Activated naive CD4-positive, alpha-beta T cell treated with anti-CD3 and anti-CD28 coated beads, Interleukin-2, amount 50 U/mL, for 24 hours (primary cell): ENCODE measurements at regions not wholly inside any gene's neighbourhood (a gene's known extent, or its start where the extent isn't known, plus 50 kb on each side); places are given as distances from the start of the nearest gene placed in this dataset.
"Not testable (repeated sequence)": the region's sequence is repeated elsewhere in the genome, so short reads cannot be mapped to it uniquely, and the experiment has no call there.

Experiments used
- H3K27ac Mint-ChIP-seq: one replicate; pipeline ENCODE4 v1.8.0; 2021; ENCODE audit warnings: mild to moderate bottlenecking, mixed read lengths
- H3K27me3 Mint-ChIP-seq: one replicate; pipeline ENCODE4 v1.8.0; 2021; ENCODE audit warnings: mixed read lengths
- H3K36me3 Mint-ChIP-seq: one replicate; pipeline ENCODE4 v1.8.0; 2021; ENCODE audit warnings: mixed read lengths
- H3K4me1 Mint-ChIP-seq: one replicate; pipeline ENCODE4 v1.8.0; 2021; ENCODE audit warnings: mixed read lengths
- H3K4me3 Mint-ChIP-seq: one replicate; pipeline ENCODE4 v1.8.0; 2021; ENCODE audit warnings: mild to moderate bottlenecking, mixed read lengths
- H3K9me3 Mint-ChIP-seq: one replicate; pipeline ENCODE4 v1.8.0; 2021; ENCODE audit warnings: mixed read lengths

DNA sequence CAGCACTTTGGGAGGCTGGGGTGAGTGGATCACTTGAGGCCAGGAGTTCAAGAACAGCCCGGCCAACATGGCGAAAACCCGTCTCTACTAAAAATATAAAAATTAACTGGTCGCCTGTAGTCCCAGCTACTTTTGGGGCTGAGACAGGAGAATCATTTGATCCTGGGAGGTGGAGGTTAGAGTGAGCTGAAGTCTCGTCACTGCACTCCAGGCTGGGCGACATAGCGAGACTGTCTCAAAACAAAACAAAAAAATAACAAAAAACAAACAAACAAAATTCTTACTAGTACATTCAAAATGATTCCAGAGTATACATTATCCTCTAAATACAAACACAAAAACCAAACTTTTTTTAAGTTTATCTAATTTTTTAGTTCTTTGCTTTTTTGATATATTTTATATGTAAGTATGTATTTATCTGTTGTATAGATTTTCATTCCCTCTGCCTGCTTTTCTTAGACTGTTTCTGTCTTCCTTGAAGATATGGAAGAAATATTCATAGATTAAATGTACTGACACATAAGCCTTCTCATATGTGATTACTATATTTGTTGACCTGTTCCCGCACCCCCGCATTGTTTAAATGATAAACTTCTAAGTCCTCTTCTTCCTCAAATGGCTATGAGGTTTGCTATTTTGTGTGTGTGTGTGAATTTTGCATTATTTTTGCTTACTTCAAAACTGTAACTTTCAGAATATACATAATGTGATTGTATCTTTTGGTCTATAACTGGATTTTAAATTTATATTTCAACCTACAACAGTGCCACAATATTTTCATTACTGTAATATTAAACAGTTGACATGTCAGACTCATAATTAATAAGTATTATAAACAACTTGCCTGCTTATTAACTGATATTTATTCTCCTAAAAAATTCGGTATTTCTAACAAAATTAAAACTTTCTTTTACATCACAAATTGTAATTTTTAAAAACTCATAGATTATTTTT is 1674.1 kb upstream of the B3GALT2 start:
- Mint-ChIP-seq H3K36me3 (no peaks in the 10 kb centered on the region), H3K9me3 (peaks cover 9% of the 10 kb centered on the region), H3K4me3 (no peak overlapping the region), H3K27ac (no peak overlapping the region), H3K27me3 (no peaks in the 10 kb centered on the region), H3K4me1 (no peaks in the 10 kb centered on the region)

DNA sequence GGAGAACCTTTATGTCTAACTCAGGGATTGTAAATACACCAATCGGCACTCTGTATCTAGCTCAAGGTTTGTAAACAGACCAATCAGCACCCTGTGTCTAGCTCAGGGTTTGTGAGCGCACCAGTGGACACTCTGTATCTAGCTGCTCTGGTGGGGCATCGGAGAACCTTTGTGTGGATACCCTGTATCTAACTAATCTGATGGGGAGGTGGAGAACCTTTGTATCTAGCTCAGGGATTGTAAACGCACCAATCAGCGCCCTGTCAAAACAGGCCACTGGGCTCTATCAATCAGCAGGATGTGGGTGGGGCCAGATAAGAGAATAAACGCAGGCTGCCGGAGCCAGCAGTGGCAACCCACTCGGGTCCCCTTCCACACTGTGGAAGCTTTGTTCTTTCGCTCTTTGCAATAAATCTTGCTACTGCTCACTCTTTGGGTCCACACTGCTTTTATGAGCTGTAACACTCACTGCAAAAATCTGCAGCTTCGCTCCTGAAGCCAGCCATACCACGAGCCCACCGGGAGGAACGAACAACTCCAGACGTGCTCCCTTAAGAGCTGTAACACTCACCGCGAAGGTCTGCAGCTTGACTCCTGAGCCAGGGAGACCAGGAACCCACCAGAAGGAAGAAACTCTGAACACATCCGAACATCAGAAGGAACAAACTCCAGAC is 1673.2 kb upstream of the B3GALT2 start:
- not testable (repeated sequence) for H3K4me1 Mint-ChIP-seq, H3K4me3 Mint-ChIP-seq, H3K36me3 Mint-ChIP-seq, H3K9me3 Mint-ChIP-seq, H3K27ac Mint-ChIP-seq, H3K27me3 Mint-ChIP-seq

DNA sequence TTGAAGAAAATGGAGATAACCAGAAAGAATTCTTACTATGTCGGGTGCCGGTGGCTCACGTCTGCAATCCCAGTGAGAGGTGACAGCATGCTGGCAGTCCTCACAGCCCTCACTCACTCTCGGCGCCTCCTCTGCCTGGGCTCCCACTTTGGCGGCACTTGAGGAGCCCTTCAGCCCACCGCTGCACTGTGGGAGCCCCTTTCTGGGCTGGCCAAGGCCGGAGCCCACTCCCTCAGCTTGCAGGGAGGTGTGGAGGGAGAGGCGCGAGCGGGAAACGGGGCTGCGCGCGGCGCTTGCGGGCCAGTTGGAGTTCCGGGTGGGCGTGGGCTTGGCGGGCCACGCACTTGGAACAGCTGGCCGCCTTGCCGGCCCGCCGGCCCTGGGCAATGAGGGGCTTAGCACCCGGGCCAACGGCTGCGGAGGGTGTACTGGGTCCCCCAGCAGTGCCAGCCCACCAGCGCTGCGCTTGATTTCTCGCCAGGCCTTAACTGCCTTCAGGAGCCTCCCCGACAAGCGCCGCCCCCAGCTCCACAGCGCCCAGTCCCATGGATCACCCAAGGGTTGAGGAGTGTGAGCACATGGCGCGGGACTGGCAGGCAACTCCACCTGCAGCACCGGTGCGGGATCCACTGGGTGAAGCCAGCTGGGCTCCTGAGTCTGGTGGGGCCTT is 1672.5 kb upstream of the B3GALT2 start:
- H3K4me3 Mint-ChIP-seq, H3K36me3 Mint-ChIP-seq, H3K27ac Mint-ChIP-seq, H3K27me3 Mint-ChIP-seq, H3K4me1 Mint-ChIP-seq, H3K9me3 Mint-ChIP-seq: not testable (repeated sequence)

DNA sequence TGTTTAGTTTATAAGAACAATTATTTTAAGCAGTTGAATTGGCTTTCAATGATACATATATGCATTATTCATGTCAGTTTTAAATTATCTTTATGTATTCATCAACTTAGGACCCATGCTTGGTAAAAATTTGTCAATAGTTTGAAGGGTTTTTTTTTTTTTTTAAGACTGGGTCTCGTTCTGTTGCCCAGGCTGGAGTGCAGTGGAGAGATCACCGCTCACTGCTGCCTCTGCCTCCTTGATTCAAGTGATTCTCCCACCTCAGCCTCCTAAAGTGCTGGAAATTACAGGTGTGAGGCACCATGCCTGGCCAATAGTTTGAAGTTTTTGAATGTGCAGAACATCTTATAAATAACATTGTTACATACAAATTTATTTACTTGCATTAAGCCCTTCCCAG is 1671.0 kb upstream of the B3GALT2 start:
- Mint-ChIP-seq H3K36me3 (no peaks in the 10 kb centered on the region), H3K4me3 (no peak overlapping the region), H3K27me3 (no peaks in the 10 kb centered on the region), H3K27ac (no peak overlapping the region), H3K9me3 (peaks cover 9% of the 10 kb centered on the region), H3K4me1 (no peaks in the 10 kb centered on the region)

DNA sequence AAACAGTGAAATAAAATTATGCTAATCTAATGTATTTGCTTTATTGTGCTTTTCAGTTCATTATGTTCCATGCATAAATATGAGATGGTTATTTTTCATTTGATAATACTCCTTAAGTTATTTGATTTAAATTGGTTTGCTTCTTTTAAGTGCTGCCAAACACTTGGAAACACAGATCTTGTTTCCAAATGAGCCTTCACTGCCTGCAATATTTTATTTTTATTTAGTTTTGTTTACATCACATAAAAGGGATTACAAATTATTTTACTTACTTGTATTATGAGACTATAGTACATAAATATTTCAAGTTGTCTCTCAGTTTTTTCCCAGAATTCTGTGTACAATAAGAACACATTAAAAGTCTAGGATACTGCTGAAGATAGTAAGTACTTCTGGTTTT is 1662.4 kb upstream of the B3GALT2 start:
- H3K36me3 Mint-ChIP-seq = no peaks in the 10 kb centered on the region
- H3K4me3 Mint-ChIP-seq = no peak overlapping the region
- no peaks in the 10 kb centered on the region for H3K9me3 Mint-ChIP-seq
- no peak overlapping the region for H3K27ac Mint-ChIP-seq
- H3K4me1 Mint-ChIP-seq = no peaks in the 10 kb centered on the region
- no peaks in the 10 kb centered on the region for H3K27me3 Mint-ChIP-seq

DNA sequence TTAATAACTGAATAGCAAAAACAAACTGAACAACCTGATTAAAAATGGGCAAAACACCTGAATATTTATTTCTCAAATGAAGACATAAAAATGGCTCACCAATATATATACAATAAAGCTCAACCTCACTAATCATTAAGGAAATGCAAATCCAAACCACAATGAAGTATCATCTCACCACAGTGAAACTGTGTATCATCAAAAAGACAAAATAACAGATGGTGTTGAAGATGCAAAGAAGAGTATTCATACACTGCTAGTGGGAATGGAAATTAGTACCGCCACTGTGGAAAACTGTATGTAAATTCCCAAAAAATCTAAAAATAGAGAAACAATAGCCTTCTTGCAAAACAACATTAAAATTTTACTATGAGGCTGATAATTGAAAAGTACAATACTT is 1660.1 kb upstream of the B3GALT2 start:
- Mint-ChIP-seq H3K9me3 (no peaks in the 10 kb centered on the region), H3K36me3 (no peaks in the 10 kb centered on the region), H3K27me3 (no peaks in the 10 kb centered on the region), H3K4me3 (no peak overlapping the region), H3K27ac (no peak overlapping the region), H3K4me1 (no peaks in the 10 kb centered on the region)

DNA sequence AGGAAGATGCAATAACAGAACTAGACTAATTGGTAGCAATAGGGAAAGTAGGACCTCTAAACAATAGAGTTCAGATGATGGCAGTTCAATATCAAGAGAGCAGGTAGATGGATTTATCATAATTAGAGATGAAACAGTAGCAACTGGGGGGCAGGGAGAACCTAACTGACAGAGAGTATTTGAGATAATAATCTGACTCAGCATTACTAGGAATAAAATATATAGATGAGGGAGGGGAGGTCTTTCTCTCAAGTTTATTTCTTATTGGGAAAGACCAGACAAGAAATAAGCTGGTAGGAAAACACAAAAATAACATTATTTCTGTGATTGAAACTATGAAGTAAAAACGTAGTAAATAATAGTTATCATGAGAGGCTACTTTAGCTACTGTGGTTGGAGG is 1656.7 kb upstream of the B3GALT2 start:
- Mint-ChIP-seq H3K27me3 (no peaks in the 10 kb centered on the region), H3K36me3 (no peaks in the 10 kb centered on the region), H3K27ac (no peak overlapping the region), H3K4me3 (no peak overlapping the region), H3K4me1 (no peaks in the 10 kb centered on the region), H3K9me3 (no peaks in the 10 kb centered on the region)

DNA sequence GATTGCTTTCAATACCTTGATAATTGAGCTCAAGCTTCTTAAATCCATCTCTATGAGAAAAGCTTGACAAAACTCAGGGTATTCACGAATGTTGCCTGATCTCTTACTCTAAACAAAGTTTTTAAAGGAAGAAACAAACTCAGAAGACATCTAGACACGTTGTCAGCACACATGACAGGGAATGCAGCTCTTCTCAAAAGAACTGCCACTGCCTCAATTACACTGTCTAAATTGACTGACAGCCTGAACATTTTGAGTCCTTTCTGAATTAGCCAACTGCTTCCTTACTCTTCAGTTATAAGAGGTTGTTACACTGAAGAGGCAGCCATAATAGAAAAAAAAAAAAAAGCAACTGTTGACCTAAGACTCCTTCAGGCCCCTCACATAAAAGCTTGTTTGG is 1646.7 kb upstream of the B3GALT2 start:
- no peaks in the 10 kb centered on the region for H3K36me3 Mint-ChIP-seq
- no peaks in the 10 kb centered on the region for H3K4me1 Mint-ChIP-seq
- H3K27ac Mint-ChIP-seq = no peak overlapping the region
- H3K4me3 Mint-ChIP-seq = no peak overlapping the region
- H3K27me3 Mint-ChIP-seq = no peaks in the 10 kb centered on the region
- H3K9me3 Mint-ChIP-seq = no peaks in the 10 kb centered on the region

DNA sequence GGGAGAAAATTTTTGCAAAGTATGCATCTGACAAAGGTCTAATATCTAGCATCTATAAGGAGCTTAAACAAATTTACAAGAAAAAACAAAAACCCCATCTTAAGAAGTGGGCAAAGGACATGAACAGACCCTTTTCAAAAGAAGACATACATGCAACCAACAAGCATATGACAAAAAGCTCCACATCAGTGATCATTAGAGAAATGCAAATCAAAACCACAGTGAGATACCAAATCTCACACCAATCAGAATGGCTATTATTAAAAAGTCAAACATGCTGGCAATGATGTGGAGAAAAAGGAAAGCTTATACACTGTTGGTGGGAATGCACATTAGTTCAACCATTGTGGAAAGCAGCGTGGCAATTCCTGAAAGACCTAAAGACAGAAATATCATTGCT is 1645.2 kb upstream of the B3GALT2 start:
- not testable (repeated sequence) for H3K27me3 Mint-ChIP-seq, H3K27ac Mint-ChIP-seq, H3K4me3 Mint-ChIP-seq, H3K4me1 Mint-ChIP-seq, H3K9me3 Mint-ChIP-seq, H3K36me3 Mint-ChIP-seq

DNA sequence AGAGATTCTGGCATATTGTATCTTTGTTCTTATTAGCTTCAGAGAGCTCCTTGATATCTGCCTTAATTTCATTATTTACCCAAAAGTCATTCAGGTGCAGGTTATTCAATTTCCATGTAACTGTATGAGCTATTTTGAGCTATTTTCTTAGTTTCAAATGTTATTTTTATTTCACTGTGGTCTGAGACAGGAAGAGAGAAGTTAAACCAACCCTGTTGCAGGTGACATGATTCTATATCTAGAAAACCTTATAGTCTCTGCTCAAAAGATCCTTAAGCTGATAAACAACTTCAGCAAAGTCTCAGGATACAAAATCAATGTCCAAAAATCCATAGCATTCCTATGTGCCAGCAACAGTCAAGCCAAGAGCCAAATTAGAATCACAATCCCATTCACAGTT is 1644.0 kb upstream of the B3GALT2 start:
- Mint-ChIP-seq H3K27ac (no peak overlapping the region), H3K4me3 (no peak overlapping the region), H3K36me3 (no peaks in the 10 kb centered on the region)

DNA sequence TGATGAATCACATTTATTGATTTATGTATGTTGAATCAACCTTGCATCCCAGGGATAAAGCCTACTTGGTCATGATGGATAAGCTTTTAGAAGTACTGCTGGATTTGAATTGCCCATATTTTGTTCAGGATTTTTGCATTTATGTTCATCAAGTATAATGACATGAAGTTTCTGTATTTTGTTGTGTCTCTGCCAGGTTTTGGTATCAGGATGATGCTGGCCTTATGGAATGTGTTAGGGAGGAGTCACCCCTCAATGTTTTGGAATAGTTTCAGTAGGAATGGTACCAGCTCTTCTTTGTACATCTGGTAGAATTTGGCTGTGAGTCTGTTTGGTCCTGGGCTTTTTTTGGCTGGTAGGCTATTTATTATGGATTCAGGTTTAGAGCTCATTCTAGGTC is 1643.1 kb upstream of the B3GALT2 start:
- H3K36me3 Mint-ChIP-seq = no peaks in the 10 kb centered on the region
- no peak overlapping the region for H3K4me3 Mint-ChIP-seq

More for the DNA sequence above, 1644.0 kb upstream of the B3GALT2 start:
- no peaks in the 10 kb centered on the region for H3K4me1 Mint-ChIP-seq
- no peaks in the 10 kb centered on the region for H3K27me3 Mint-ChIP-seq
- no peaks in the 10 kb centered on the region for H3K9me3 Mint-ChIP-seq

DNA sequence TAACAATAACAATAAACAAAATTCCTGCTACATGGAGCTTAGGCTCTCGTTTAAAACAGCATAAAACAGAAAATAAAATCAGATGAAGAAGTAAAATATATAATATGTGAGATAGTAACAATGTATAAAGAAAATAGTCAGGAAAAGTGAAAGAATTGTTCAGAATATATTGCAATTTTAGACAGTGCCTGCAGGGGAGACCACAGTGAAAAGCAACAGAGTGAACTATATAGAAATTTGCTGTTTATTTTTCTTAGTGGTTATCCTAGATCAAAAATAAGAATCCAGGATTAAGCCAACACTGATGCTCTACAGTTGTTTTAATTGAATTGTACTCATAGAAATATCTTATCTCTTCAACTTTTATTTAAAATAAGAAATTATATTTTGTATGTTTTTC is 1639.0 kb upstream of the B3GALT2 start:
- H3K27me3 Mint-ChIP-seq = no peaks in the 10 kb centered on the region
- no peak overlapping the region for H3K4me3 Mint-ChIP-seq
- H3K36me3 Mint-ChIP-seq = no peaks in the 10 kb centered on the region
- H3K27ac Mint-ChIP-seq = no peak overlapping the region
- H3K4me1 Mint-ChIP-seq = no peaks in the 10 kb centered on the region
- no peaks in the 10 kb centered on the region for H3K9me3 Mint-ChIP-seq

More for the DNA sequence above, 1643.1 kb upstream of the B3GALT2 start:
- H3K4me1 Mint-ChIP-seq = no peaks in the 10 kb centered on the region
- H3K27ac Mint-ChIP-seq = no peak overlapping the region
- no peaks in the 10 kb centered on the region for H3K9me3 Mint-ChIP-seq
- H3K27me3 Mint-ChIP-seq = no peaks in the 10 kb centered on the region

DNA sequence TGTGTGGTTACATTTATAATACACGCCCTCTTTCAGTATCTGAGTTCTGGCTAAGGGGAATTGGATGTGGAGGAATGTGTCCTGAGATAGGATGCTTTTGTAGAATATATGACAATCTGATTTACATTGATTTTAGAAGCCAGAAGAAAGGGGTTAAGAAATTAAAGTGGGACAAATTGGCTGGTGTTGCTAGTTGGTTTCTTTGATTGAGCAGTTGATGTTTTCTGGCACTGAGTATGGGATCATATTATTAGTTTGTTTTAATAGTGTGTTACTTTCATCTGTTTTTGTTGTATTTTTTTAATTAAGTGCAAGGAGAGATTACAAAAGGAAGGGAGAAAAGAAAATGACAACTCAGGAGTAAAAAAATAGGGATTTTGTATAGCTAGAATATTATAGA is 1634.7 kb upstream of the B3GALT2 start:
- H3K9me3 Mint-ChIP-seq = no peaks in the 10 kb centered on the region
- H3K27ac Mint-ChIP-seq = no peak overlapping the region
- H3K4me3 Mint-ChIP-seq = no peak overlapping the region
- no peaks in the 10 kb centered on the region for H3K27me3 Mint-ChIP-seq
- no peaks in the 10 kb centered on the region for H3K36me3 Mint-ChIP-seq
- H3K4me1 Mint-ChIP-seq = no peaks in the 10 kb centered on the region

DNA sequence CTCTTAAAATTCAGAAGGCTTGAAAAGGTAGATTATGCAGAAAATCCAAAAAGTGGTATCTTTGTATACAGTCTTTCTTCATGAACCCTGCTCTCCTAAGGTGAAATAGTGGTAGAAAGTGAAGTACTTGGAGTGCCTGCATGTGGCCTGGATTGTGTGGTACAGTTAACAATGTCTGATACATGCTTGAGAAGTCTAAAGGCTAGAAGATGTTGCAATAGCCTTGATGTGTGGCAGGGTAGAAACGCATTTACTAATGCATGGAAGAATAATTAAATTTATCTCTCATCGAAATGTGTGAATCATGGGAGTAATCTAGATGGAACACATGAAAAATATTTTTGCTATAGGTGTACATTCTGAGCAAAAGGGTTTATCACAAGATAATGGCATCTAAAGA is 1632.3 kb upstream of the B3GALT2 start:
- H3K27me3 Mint-ChIP-seq = no peaks in the 10 kb centered on the region
- no peaks in the 10 kb centered on the region for H3K4me1 Mint-ChIP-seq
- H3K27ac Mint-ChIP-seq = no peak overlapping the region
- no peaks in the 10 kb centered on the region for H3K36me3 Mint-ChIP-seq
- no peak overlapping the region for H3K4me3 Mint-ChIP-seq
- no peaks in the 10 kb centered on the region for H3K9me3 Mint-ChIP-seq

DNA sequence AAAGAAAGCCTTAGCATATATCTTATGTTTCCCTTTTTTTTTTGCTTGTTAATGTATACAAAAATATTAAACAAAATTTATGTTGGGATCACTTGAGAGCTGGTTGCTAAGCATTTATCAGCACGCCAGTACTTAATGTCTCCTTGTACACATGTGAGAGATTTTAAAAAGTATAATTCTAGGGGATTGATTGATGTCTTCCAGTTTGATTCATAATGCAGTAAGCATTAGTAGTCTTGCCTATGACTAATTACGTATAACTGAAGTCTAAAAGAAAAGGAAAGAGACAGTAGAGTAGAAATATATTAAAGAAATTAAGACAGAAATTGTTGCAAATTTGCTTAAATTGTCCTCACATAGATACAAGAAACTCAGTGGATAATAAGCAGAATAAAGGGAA is 1630.4 kb upstream of the B3GALT2 start:
- Mint-ChIP-seq H3K4me3 (no peak overlapping the region), H3K9me3 (no peaks in the 10 kb centered on the region), H3K27me3 (no peaks in the 10 kb centered on the region), H3K36me3 (no peaks in the 10 kb centered on the region), H3K27ac (no peak overlapping the region), H3K4me1 (no peaks in the 10 kb centered on the region)

DNA sequence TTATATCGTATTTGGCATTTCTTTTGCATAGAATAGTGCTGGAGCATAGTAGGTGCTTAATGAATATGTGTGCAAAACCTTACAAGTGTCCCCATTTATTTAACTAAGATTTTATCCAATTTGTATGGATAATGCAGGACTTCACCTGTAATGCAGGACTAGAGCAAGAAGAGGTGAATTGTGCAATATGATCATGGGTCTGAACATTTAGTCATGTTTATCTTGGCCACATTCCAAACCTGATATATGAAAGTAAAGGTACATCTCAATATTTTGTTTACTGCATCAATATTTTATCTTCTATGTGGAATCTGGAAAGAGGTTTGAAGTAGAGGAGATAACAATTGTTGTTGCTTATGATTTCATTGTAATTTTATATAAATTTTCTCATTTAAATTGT is 1626.7 kb upstream of the B3GALT2 start:
- H3K27me3 Mint-ChIP-seq = no peaks in the 10 kb centered on the region
- H3K27ac Mint-ChIP-seq = no peak overlapping the region
- no peaks in the 10 kb centered on the region for H3K9me3 Mint-ChIP-seq
- H3K4me1 Mint-ChIP-seq = no peaks in the 10 kb centered on the region
- H3K4me3 Mint-ChIP-seq = no peak overlapping the region
- no peaks in the 10 kb centered on the region for H3K36me3 Mint-ChIP-seq
